IMR-90 (cell line): ENCODE measurements at regions not wholly inside any gene's neighbourhood (a gene's known extent, or its start where the extent isn't known, plus 50 kb on each side); places are given as distances from the start of the nearest gene placed in this dataset.

Experiments used
- ATAC-seq: fragments of 200-7000 bp; cut with Tn5 transposase; 2 replicates; pipeline ENCODE4 v1.9.1; 2020; ENCODE audit warnings: low read depth, mild to moderate bottlenecking, moderate library complexity
- BruUV-seq: library from RNA; stranded (reverse); fragments of 400-500 nt; replicated peaks from 2 replicates; lab custom pipeline; 2021; lab: Mats Ljungman, UMichigan
- CTCF ChIA-PET: fragments of 300-600 bp; formaldehyde crosslinking; extraction: SDS; loops from one replicate; lab custom pipeline; 2021; ENCODE audit warnings: antibody characterized with exemption; lab: Yijun Ruan, JAX
- POLR2A ChIA-PET: fragments of 300-600 bp; sonication (Branson Sonifier 250); formaldehyde crosslinking; loops from one replicate; lab custom pipeline; 2022; ENCODE audit warnings: antibody characterized with exemption; ENCODE audit not compliant: unreplicated experiment; lab: Charles Lee
- DNase-seq: peaks from one replicate; pipeline ENCODE4 v3.0.0; 2013
- H2AFZ ChIP-seq: replicated peaks from 2 replicates; pipeline ENCODE3; 2013; ENCODE audit warnings: low read length, mild to moderate bottlenecking; ENCODE audit not compliant: poor library complexity
- H2AK5ac ChIP-seq: 2 replicates; pipeline ENCODE4 v1.6.1; 2013; ENCODE audit warnings: low read depth, low read length, inconsistent platforms
- H2AK9ac ChIP-seq: replicated peaks from 2 replicates; pipeline ENCODE3; 2013; ENCODE audit warnings: mild to moderate bottlenecking, low read depth, low read length, moderate library complexity; ENCODE audit not compliant: poor library complexity
- H2BK120ac ChIP-seq: 2 replicates; pipeline ENCODE4 v1.6.1; 2013; ENCODE audit warnings: low read depth, low read length, inconsistent platforms
- H2BK15ac ChIP-seq: 3 replicates; pipeline ENCODE4 v1.6.1; 2013; ENCODE audit warnings: low read depth, low read length, inconsistent platforms
- H2BK20ac ChIP-seq: 2 replicates; pipeline ENCODE4 v1.6.1; 2013; ENCODE audit warnings: low read depth, mild to moderate bottlenecking, inconsistent platforms, low read length, moderate library complexity
- H2BK5ac ChIP-seq: 2 replicates; pipeline ENCODE4 v1.6.1; 2013; ENCODE audit warnings: mild to moderate bottlenecking, low read depth, low read length, inconsistent platforms; ENCODE audit not compliant: poor library complexity, severe bottlenecking
- H3K14ac ChIP-seq: replicated peaks from 2 replicates; pipeline ENCODE4 v1.6.1; 2013; ENCODE audit warnings: low read depth, low read length, inconsistent platforms
- H3K18ac ChIP-seq: 2 replicates; pipeline ENCODE4 v1.6.1; 2013; ENCODE audit warnings: low read depth, low read length, control low read depth
- H3K23ac ChIP-seq: 2 replicates; pipeline ENCODE4 v1.6.1; 2013; ENCODE audit warnings: low read depth, low read length, inconsistent platforms
- H3K27ac ChIP-seq: 2 replicates; pipeline ENCODE4 v1.5.1; 2013; ENCODE audit warnings: mild to moderate bottlenecking, control low read depth, low read length; ENCODE audit not compliant: insufficient read depth
- H3K27me3 ChIP-seq: 2 replicates; pipeline ENCODE4 v1.6.1; 2013; ENCODE audit warnings: low read length; ENCODE audit not compliant: control insufficient read depth, insufficient read depth
- H3K36me3 ChIP-seq: 2 replicates; pipeline ENCODE4 v1.6.1; 2013; ENCODE audit warnings: low read length, mixed read lengths; ENCODE audit not compliant: control insufficient read depth, insufficient read depth
- H3K4ac ChIP-seq: 2 replicates; pipeline ENCODE4 v1.6.1; 2013; ENCODE audit warnings: low read depth, low read length, inconsistent platforms
- H3K4me1 ChIP-seq: 2 replicates; pipeline ENCODE4 v1.6.1; 2013; ENCODE audit warnings: low read length, mixed read lengths; ENCODE audit not compliant: control insufficient read depth, insufficient read depth
- H3K4me2 ChIP-seq: 2 replicates; pipeline ENCODE4 v1.6.1; 2013; ENCODE audit warnings: low read depth, mild to moderate bottlenecking, control low read depth, low read length, moderate library complexity
- H3K4me3 ChIP-seq: 2 replicates; pipeline ENCODE4 v1.5.1; 2013; ENCODE audit warnings: low read depth, mild to moderate bottlenecking, control low read depth, low read length, moderate library complexity; ENCODE audit not compliant: insufficient read depth
- H3K56ac ChIP-seq: 2 replicates; pipeline ENCODE4 v1.6.1; 2013; ENCODE audit warnings: low read length, inconsistent platforms; ENCODE audit not compliant: insufficient read depth; ENCODE audit errors: extremely low read depth
- H3K79me1 ChIP-seq, 2 experiments: 2 replicates each; pipeline ENCODE4 v1.6.1; 2013; ENCODE audit warnings: low read length in 2 of 2, inconsistent platforms in 1 of 2, low read depth in 1 of 2
- H3K9ac ChIP-seq: 2 replicates; pipeline ENCODE4 v1.6.1; 2013; ENCODE audit warnings: low read depth, low read length, control low read depth
- H3K9me1 ChIP-seq: 2 replicates; pipeline ENCODE4 v1.6.1; 2013; ENCODE audit warnings: low read length, inconsistent platforms; ENCODE audit not compliant: insufficient read depth
- H3K9me3 ChIP-seq: 2 replicates; pipeline ENCODE4 v1.6.1; 2013; ENCODE audit warnings: low read length; ENCODE audit not compliant: control insufficient read depth, insufficient read depth
- H4K20me1 ChIP-seq: 2 replicates; pipeline ENCODE4 v1.6.1; 2013; ENCODE audit warnings: low read length, inconsistent platforms; ENCODE audit not compliant: insufficient read depth
- H4K5ac ChIP-seq: 2 replicates; pipeline ENCODE4 v1.6.1; 2013; ENCODE audit warnings: mild to moderate bottlenecking, low read depth, low read length, control low read depth
- H4K8ac ChIP-seq, 2 experiments: 2 replicates each; pipeline ENCODE4 v1.6.1; 2013; ENCODE audit warnings: low read depth in 2 of 2, low read length in 2 of 2, control low read depth in 1 of 2, inconsistent platforms in 1 of 2
- H4K91ac ChIP-seq: 2 replicates; pipeline ENCODE4 v1.6.1; 2013; ENCODE audit warnings: low read depth, low read length, inconsistent platforms; ENCODE audit not compliant: insufficient read depth
- BHLHE40 ChIP-seq: fragments of 150-350 bp; IDR thresholded peaks from 2 replicates; pipeline ENCODE4 v1.6.1; 2016; ENCODE audit warnings: mild to moderate bottlenecking, low read depth, low read length
- CEBPB ChIP-seq: IDR thresholded peaks from 2 replicates; pipeline ENCODE4 v1.6.1; 2012; ENCODE audit warnings: low read depth, low read length, improper control_type of control experiment
- CHD1 ChIP-seq: IDR thresholded peaks from 2 replicates; pipeline ENCODE4 v1.6.1; 2012; ENCODE audit warnings: low read depth, low read length, improper control_type of control experiment
- CTCF ChIP-seq: conservative IDR thresholded peaks from 2 replicates; pipeline ENCODE4 v1.5.1; 2012; ENCODE audit warnings: mild to moderate bottlenecking, low read depth, low read length, improper control_type of control experiment
- FOS ChIP-seq: fragments of 150-350 bp; IDR thresholded peaks from 2 replicates; pipeline ENCODE4 v1.6.1; 2016; ENCODE audit warnings: low read depth, low read length
- MAFK ChIP-seq: IDR thresholded peaks from 2 replicates; pipeline ENCODE4 v1.6.1; 2012; ENCODE audit warnings: low read depth, low read length, improper control_type of control experiment
- MAZ ChIP-seq: IDR thresholded peaks from 2 replicates; pipeline ENCODE4 v1.6.1; 2012; ENCODE audit warnings: low read depth, mild to moderate bottlenecking, low read length, improper control_type of control experiment, moderate library complexity, borderline replicate concordance
- MXI1 ChIP-seq: IDR thresholded peaks from 2 replicates; pipeline ENCODE4 v1.6.1; 2012; ENCODE audit warnings: low read depth, mild to moderate bottlenecking, low read length, moderate library complexity, borderline replicate concordance
- NFE2L2 ChIP-seq: fragments of 150-350 bp; IDR thresholded peaks from 2 replicates; pipeline ENCODE4 v1.6.1; 2016; ENCODE audit warnings: low read depth, mild to moderate bottlenecking, low read length
- POLR2A ChIP-seq: IDR thresholded peaks from 2 replicates; pipeline ENCODE4 v1.6.1; 2012; ENCODE audit warnings: mild to moderate bottlenecking, low read depth, low read length
- RAD21 ChIP-seq: IDR thresholded peaks from 2 replicates; pipeline ENCODE4 v1.6.1; 2012; ENCODE audit warnings: low read length, improper control_type of control experiment
- RCOR1 ChIP-seq: IDR thresholded peaks from 2 replicates; pipeline ENCODE4 v1.6.1; 2012; ENCODE audit warnings: mild to moderate bottlenecking, low read length, improper control_type of control experiment; ENCODE audit not compliant: insufficient replicate concordance
- RFX5 ChIP-seq: IDR thresholded peaks from 2 replicates; pipeline ENCODE4 v1.8.0; 2012; ENCODE audit warnings: low read depth, mild to moderate bottlenecking, low read length, moderate library complexity
- SMC3 ChIP-seq: fragments of 150-350 bp; IDR thresholded peaks from 2 replicates; pipeline ENCODE4 v1.6.1; 2016; ENCODE audit warnings: low read depth, mild to moderate bottlenecking, antibody characterized with exemption, low read length, moderate library complexity
- WGBS, 2 experiments: methylation state at CpG; one replicate each; pipeline versions ENCODE4 v1.1.5 to v1.1.7; 2013; ENCODE audit warnings: missing lambda C conversion rate in 2 of 2; ENCODE audit not compliant: insufficient read length in 1 of 2; ENCODE audit errors: extremely low coverage in 2 of 2; 5-methylcytosine and 5-hydroxymethylcytosine counted together
- dilution Hi-C: fragments of 300-500 bp; cut with HindIII; formaldehyde crosslinking; loops from one replicate; pipeline ENCODE4 v1.14.3; 2018; ENCODE audit warnings: low sequenced_read_pairs; ENCODE audit not compliant: unreplicated experiment
- in situ Hi-C: fragments of 300-500 bp; cut with MboI; formaldehyde crosslinking; loops from 3 replicates; pipeline ENCODE4 v1.14.3; 2019; ENCODE audit warnings: low sequenced_read_pairs, inconsistent platforms, mixed read lengths
- intact Hi-C: fragments of 100-400 bp; cut with micrococcal nuclease; formaldehyde crosslinking; loops from 2 replicates; pipeline ENCODE4 v1.10.0; 2022
- TF ChIP-seq, protein P1 (sequence below): fragments of 150-350 bp; IDR thresholded peaks from 2 replicates; pipeline ENCODE4 v1.6.1; 2016; ENCODE audit warnings: low read depth, mild to moderate bottlenecking, low read length, moderate library complexity, borderline replicate concordance
- TF ChIP-seq, protein P2 (sequence below): fragments of 150-350 bp; IDR thresholded peaks from 2 replicates; pipeline ENCODE4 v1.6.1; 2017; ENCODE audit warnings: mild to moderate bottlenecking, antibody characterized with exemption, low read length, low read depth

DNA sequence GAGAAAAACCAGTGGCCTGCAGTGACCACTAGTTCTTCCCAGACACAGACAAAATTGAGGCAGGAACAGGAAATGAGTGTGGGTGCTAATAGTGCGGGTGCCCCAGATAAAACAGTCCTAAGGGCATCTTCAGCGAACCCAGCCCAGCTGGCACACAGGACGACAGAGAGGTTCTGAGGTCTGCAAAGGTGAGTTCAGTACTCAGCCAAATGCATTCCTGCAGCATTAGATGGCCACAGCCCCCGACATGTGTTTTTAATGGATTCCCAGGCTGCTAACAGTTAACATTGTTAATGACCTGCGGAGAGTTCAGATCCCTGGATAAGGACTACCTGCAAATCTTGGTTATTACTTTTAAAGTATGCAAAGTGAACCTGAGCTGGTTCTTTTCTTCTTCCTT lies 196.0 kb downstream of the HIBADH start:
- H3K23ac ChIP-seq, result no peak overlapping the region
- H3K4ac ChIP-seq, result no peak overlapping the region
- H3K79me1 ChIP-seq, result no peaks in the 10 kb centered on the region
- DNase-seq (no peak), ATAC-seq (no peak)
- no peak overlapping the region for H2AFZ ChIP-seq
- H3K9ac ChIP-seq, result no peak overlapping the region
- intact Hi-C loops (no loop called here), dilution Hi-C loops (no loop called here), in situ Hi-C loops (no loop called here)
- no peak overlapping the region for H3K27ac ChIP-seq
- no peak overlapping the region for H3K56ac ChIP-seq
- H2BK20ac ChIP-seq, result no peak overlapping the region
- no peaks in the 10 kb centered on the region for H4K20me1 ChIP-seq
- H4K5ac ChIP-seq, result no peak overlapping the region
- H3K4me2 ChIP-seq, result no peak overlapping the region
- H2BK120ac ChIP-seq, result no peak overlapping the region
- no TSS peak for BruUV-seq
- H3K18ac ChIP-seq, result no peak overlapping the region
- peaks cover 17% of the 10 kb centered on the region for H3K27me3 ChIP-seq
- H3K14ac ChIP-seq, result no peak overlapping the region
- ChIA-PET CTCF (no interaction called here), POLR2A (no interaction called here)
- no peaks in the 10 kb centered on the region for H3K9me1 ChIP-seq
- no peak overlapping the region for H4K8ac ChIP-seq
- 62% methylated on average over 4 of the region's 5 CpGs; no CpG with 5 or more reads in 1 of the 2 experiments for WGBS, 2 experiments
- H2BK5ac ChIP-seq, result no peak overlapping the region
- no peaks in the 10 kb centered on the region for H3K36me3 ChIP-seq
- H2BK15ac ChIP-seq, result no peak overlapping the region
- no peaks in the 10 kb centered on the region for H3K9me3 ChIP-seq
- H4K91ac ChIP-seq, result no peak overlapping the region
- H2AK9ac ChIP-seq, result no peak overlapping the region
- TF ChIP-seq CTCF, result no peak
- no peak for TF ChIP-seq POLR2A
- no peak for TF ChIP-seq FOS
- TF ChIP-seq MAFK, result no peak
- TF ChIP-seq RAD21, result no peak
- no peak for TF ChIP-seq MXI1
- TF ChIP-seq NFE2L2, result no peak
- TF ChIP-seq SMC3, result no peak
- TF ChIP-seq CHD1, result no peak
- TF ChIP-seq, protein P1, sequence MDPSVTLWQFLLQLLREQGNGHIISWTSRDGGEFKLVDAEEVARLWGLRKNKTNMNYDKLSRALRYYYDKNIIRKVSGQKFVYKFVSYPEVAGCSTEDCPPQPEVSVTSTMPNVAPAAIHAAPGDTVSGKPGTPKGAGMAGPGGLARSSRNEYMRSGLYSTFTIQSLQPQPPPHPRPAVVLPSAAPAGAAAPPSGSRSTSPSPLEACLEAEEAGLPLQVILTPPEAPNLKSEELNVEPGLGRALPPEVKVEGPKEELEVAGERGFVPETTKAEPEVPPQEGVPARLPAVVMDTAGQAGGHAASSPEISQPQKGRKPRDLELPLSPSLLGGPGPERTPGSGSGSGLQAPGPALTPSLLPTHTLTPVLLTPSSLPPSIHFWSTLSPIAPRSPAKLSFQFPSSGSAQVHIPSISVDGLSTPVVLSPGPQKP, result no peak
- no peak for TF ChIP-seq RFX5
- TF ChIP-seq RCOR1, result no peak
- no peak for TF ChIP-seq BHLHE40
- TF ChIP-seq, protein P2, sequence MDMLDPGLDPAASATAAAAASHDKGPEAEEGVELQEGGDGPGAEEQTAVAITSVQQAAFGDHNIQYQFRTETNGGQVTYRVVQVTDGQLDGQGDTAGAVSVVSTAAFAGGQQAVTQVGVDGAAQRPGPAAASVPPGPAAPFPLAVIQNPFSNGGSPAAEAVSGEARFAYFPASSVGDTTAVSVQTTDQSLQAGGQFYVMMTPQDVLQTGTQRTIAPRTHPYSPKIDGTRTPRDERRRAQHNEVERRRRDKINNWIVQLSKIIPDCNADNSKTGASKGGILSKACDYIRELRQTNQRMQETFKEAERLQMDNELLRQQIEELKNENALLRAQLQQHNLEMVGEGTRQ, result no peak
- no peak for TF ChIP-seq CEBPB
- no peak for TF ChIP-seq MAZ
- H3K4me3 ChIP-seq, result no peak overlapping the region
- no peak overlapping the region for H2AK5ac ChIP-seq
- H3K4me1 ChIP-seq, result 0 out of 2 replicates have a peak, but pooled peaks cover 2% of the 10 kb centered on the region
